ENCODE measurements at regions not wholly inside any gene's neighbourhood (a gene's known extent, or its start where the extent isn't known, plus 50 kb on each side); places are given as distances from the start of the nearest gene placed in this dataset.
"Not testable (repeated sequence)": the region's sequence is repeated elsewhere in the genome, so short reads cannot be mapped to it uniquely, and the experiment has no call there.

DNA sequence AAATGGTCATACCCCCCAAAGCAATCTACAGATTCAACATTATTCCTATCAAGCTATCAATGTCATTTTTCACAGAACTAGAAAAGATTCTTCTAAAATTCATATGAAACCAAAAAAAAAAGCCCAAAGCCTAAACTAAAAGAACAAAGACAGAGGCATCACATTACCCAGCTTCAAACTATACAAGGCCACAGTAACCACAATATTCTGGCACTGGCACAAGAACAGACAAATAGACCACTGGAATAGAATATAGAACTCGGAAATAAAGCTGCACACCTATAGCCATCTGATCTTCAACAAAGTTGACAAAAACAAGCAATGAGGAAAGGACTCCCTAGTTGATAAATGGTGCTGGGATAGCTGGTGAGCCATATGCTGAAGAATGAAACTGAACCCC is 89.2 kb upstream of the PCED1B start:
- no peak for DNase-seq

DNA sequence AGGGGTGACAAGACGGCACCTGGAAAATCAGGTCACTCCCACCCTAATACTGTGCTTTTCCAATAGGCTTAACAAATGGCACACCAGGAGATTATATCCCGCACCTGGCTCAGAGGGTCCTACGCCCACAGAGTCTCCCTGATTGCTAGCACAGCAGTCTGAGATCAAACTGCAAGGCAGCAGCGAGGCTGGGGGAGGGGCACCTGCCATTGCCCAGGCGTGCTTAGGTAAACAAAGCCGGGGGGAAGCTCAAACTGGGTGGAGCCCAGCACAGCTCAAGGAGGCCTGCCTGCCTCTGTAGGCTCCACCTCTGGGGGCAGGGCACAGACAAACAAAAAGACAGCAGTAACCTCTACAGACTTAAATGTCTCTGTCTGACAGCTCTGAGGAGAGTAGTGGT is 87.4 kb upstream of the PCED1B start:
- DNase-seq: not testable (repeated sequence)

DNA sequence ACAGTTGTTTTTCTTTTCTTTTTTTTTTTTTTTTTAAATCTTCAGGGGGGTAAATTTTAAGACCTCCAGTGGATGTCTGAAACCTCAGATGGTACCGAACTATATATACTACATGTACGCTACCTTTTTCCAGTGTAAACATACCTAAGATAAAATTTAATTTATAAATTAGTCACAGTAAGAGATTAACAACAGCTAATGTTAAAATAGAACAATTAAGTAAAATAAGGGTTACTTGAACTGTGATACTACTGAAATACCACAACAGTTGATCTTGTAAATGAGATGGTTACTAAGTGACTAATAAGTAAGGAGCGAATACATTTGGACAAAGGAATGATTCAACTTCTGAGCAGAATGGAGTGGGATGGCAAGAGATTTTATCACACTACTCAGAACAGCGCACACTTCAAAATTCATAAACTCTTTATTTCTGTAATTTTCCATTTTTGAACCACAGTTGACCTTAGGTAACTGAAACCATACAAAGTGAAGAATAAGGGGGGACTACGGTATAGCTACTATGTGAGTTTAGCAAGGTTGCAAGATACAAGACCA is 80.5 kb upstream of the PCED1B start:
- DNase-seq: peak; percentile 73

DNA sequence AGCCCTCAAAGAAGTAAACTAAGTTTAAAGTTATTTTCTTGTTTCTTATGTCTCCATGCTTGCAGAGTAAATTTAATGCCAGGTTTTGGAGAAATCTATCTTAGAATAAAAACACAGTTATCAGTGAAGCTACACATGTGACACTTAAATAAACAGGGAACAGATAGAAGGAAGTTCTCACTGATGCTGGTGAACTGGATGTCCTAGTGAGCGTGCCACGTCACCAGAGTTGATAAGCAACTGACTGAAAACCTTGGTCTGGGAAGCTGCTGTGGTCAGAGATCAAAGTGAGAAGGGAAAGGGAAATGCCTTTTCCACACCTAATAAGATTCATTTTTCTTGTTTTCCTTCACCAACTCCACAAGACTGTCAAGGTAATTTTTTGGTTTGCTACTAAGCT is 74.8 kb upstream of the PCED1B start:
- DNase-seq: no peak

DNA sequence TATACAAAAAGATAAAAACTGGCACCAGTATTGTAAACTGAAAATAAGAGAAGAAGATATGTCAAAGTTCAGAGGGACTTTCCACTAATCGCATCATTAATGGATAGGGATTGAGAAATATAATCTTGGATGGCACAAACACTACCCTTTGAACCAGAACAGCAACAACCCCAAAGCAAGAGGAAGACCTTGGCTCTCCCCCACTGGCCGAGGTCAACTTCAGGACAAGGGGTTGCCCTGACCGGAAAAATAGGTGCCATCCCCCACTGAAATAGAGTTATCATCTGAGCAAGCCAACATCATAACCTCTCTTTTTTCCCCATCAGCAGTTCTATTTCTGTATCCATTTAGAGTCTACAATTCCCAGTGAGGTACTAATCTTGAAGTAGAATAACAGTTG is 72.4 kb upstream of the PCED1B start:
- DNase-seq: no peak

DNA sequence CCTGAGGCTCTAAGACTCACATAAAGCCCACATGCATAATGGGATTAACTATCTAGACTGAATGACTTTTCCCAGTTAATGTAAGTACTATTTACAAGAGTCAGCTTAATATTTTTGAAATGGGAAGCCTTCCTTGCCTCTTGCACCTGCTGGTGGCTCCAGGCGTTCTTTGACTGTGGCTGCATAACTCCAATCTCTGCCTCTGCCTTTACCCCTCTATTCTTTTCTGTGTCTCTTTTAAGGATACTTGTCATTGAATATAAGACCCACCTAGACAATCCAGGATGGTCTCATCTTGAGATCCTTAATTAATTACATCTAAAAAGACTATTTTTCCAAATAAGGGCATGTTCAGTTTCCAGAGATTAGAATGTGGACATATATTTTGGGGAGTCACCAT is 66.9 kb upstream of the PCED1B start:
- DNase-seq: no peak

DNA sequence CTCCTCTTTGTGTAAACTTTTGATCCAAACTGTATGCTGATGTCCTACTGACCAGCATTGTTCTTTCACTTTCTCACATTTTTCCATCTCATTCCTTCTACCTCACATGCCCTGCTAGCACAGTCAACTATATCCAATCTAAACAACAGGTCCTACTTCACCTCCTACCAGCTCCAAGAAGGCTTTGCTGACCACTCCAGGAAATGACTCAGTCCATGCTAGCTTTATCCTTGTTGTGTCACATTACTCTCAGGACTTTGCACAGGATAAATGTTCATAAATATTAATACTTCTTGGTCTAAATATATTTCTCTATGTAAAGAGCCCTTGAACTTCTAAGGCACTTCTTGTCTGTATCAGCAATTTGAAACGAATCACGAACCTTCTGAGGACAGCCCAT is 64.9 kb upstream of the PCED1B start:
- peak; percentile 81 for DNase-seq

DNA sequence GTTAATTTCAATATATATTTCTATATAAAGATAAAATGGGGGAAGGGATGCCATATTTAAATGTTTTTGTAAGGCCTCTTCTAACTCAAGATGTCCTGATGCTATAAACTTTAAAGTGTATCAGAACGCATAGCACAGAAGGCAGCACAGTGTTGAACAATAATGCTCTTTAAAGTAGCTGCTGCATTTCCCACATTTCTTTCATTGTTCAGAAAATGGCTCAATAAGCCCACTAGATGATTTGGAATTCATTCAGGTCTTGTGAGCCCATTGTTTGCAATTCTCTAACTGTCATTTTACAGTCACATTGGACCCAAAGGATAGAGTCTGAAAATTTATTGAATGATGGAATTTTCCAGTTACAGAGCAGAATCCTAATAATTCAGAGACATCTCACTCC is 64.0 kb upstream of the PCED1B start:
- DNase-seq: no peak

DNA sequence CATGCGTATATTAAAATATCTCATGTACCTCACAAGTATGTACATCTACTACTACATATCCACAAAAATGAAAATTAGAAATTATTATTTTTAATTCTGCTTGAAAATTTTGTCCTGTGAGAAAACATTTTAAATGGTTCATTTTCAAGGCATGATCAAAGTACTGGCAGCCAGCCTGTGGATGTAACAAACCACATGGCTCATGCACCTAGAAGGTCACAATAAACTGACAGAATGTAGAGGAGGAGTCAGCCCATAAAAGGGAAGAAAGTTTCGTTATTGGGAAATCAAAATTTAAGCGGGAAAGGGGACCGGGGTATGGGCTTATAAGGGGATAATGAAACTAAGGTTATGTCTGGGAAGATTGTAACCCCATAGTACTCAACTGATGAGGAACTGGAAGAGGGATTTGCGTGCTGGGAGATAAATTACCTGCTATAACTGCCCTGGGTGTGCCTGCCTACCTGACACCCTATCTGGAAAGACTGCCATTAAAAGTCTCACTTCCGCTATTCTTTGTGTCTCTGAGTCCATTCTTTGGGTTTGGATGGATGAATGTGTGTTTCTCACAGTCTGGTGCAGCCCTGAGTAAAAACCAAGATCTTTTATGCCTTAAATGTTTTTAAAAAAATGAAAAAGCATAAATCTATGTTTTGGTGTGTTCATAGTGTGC is 62.2 kb upstream of the PCED1B start:
- no peak for DNase-seq

DNA sequence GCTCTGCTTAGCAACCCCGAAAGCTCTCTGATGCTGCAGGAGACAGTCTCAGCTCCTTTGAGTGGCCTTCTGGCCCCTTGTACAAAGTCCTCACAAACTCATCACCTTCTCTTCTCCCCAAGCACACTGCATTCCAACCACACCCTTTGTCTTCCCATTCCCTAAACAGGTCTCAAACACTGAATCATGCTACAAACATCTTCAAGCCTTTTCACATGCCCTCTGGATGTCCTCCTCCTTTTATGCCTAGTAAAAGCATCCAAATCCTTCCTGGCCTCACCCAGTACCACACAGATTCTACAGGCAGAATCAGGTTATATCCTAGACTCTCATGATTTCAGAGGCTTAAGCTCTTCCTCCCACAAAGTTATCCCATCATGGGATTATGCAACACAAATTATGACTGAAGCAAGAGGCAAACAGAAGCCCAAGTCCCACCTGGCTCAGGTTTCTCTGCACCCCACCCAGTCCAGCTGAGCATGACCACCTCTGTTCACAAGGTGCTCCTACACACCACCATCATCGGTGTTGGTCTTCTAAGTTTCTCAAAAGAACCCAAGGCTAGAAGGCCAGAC is 61.4 kb upstream of the PCED1B start:
- DNase-seq: peak; percentile 59

DNA sequence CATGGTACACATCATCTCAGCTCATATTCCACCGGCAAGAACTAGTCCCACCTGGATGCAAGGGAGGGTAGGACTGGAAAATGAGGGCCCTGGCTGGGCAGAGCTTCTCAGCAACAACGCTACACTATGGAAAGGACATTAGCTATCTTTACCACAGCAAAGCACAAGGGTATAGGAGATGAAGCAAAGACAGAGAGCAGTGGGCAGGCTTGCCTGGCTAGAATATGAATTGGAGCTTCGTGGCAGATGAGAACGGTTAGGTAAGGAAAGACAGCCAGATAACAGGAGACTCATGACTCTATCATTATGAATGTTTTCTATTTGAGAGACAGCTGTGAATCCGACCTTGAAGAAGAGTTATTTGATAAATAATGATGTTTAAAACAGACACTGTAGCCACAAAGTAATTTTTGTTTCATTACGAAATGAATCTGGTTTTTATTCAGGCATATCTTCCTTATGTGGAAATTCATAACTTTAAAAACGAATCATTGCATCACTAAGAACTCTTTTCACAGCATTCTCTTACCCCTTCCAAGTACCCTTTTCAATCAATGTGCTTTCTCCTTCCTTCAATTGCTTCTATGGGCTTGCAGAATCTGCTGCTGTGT is 59.1 kb upstream of the PCED1B start:
- no peak for DNase-seq

DNA sequence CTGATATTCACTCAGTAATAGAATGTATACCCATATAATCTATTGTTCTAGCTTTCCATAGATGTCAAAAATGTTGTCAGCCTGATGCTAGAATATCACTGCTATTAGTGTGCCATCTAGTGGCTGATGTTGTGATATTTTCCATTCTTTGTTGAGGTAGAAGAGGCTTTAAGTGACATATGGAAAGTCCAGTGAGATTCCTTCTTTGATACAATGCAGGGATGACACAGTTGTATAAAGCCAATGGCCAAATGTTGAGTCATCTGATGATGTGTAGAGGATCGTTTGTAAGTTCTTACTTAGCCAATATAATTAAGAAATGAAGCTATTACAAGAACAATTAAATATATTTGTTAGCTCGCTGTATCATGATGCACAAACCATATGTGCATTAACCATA is 58.1 kb upstream of the PCED1B start:
- DNase-seq: peak; percentile 92

DNA sequence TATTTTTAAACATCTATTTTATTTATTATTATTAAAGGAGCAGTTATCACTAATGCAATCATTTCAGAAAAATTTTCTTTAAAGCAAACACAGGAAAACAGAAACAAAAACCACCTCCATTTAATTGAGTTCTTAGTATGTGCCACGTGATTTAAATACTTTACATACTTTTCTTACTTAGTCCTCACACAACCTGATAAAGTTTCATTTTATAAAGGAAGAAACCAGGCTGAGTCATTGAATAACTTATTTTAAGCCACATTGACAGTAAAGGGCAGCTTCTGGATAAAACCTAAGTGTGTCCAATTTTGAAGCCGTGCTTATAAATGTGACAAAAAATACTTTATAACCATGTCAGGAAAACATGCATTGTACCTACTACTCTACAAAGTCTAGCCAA is 57.1 kb upstream of the PCED1B start:
- peak; percentile 83 for DNase-seq

DNA sequence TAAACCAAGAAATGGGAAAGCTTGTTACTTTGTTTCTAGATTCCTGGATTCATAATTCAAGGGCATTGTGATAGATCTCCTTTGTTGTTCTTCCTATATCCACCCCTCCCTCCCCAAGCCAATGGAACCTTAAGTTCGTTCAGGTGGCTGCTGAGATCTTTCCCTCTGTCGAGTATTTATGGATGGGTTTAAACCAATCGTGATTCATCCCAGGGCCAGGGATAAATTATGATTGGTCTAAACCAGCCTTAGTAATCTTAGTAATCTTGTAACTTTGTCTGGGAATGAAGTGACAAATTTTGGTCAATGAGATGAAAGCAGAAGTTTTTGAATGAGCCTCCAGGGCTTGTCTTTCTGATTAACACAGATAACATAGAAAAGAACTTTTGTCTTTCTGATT is 56.1 kb upstream of the PCED1B start:
- DNase-seq: no peak

DNA sequence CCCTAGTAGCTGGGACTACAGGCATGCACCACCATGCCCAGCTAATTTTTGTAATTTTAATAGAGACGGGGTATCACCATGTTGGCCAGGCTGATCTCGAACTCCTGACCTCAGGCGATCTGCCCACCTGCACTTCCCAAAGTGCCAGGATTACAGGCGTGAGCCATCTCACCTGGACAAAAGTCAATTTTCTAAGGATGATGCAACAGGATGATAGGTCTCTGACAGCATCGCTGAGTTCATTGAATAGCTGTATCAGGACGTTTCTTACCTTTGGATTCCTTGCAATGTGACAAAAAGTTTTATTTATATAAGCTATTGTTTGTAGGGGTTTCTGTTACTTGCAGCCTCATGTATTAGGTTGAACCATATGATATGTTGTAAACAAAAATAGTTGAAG is 55.5 kb upstream of the PCED1B start:
- no peak for DNase-seq

DNA sequence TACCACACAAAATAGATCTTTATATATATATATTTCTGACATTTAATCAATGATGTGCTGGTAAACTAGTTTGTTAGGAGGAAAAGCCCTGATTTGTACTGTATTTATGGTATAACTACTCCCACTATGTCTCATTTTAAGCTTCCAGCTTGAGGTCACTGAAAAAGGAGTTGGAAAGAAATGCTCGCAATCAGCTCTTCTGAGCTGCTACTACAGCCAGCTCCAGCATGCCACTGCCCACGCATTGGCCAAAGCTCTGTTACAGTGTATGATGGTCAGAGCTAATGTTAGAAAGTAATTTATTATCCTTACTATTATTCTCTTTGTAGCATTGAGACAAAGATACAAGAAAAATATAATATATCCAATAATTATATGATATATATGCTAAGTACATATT is 55.0 kb upstream of the PCED1B start:
- DNase-seq: no peak

DNA sequence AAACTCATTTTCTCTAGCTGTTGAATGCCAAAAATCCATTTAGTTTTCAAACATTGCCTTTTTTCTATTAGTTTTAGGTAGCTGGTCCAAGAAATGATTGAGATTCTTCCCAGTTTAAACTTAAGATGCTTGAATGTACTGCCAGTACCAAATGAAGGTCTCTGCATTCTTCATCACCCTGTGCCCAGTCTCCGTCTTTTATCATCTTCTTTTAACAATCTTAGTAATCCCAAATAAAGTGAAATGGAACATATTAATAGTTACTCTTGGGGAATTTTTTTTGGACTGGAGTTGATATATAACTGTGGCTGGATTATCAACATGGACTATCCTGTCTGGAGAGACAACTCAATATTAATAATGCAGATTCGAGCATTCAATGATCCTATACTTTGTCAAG is 54.1 kb upstream of the PCED1B start:
- no peak for DNase-seq

DNA sequence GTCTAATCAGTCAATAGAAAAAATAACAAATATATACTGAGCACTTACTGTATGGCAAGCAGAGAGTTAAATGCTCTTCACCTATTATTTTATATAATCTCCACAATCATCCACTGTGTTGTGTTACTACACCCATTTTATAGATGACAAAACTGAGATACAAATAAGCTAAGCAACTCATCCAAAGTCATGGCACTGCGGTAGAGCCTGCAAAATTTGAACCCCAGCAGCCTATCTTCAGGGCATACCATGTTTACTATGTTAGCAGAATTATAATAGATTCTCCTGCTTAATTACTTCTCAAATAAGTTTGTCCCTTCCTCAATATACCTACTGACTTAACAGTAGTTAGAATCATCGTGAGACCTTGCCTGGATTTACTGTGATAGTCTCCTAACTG is 53.6 kb upstream of the PCED1B start:
- no peak for DNase-seq

DNA sequence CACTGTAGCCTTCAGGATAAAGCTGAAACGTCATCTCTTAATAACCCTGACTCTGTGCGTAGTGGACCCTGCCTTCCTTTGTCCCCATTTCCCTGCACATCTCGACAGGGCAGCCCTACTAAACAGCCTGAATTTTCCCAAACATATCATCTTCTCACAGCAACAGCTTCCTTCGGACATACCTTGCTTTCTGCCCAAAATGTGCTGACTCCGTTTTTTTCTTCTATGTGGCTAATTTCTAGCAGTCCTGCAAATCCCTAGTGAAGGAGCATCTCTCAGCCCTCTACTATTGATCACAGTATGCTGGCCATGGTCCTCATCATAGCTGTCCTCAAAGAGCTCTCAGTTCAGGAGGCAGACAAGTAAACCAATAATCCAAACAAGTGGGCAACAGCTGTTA is 53.1 kb upstream of the PCED1B start:
- no peak for DNase-seq
